GM18499 (cell line): ENCODE measurements at regions not wholly inside any gene's neighbourhood (a gene's known extent, or its start where the extent isn't known, plus 50 kb on each side); places are given as distances from the start of the nearest gene placed in this dataset.
"Not testable (repeated sequence)": the region's sequence is repeated elsewhere in the genome, so short reads cannot be mapped to it uniquely, and the experiment has no call there.

ENCODE experiments used
- ATAC-seq: cut with Tn5 transposase; IDR thresholded peaks from one replicate; pipeline ENCODE4 v1.9.1; 2021; ENCODE audit warnings: moderate number of reproducible peaks; ENCODE audit not compliant: insufficient read depth, unreplicated experiment

GRCh38 chr14:22184157-22184829 lies 404.7 kb downstream of the DAD1 start:
- no peak for ATAC-seq

- ATAC-seq, result no peak
Observed at GRCh38 chr14:22180045-22180444, 409.0 kb downstream of the DAD1 start.

- ATAC-seq, result no peak
Observed at GRCh38 chr14:22179190-22179589, 409.8 kb downstream of the DAD1 start.

GRCh38 chr14:22178333-22178839 lies 410.6 kb downstream of the DAD1 start:
- no peak for ATAC-seq

- ATAC-seq, result no peak
Observed at GRCh38 chr14:22177870-22178269, 411.2 kb downstream of the DAD1 start.

GRCh38 chr14:22176957-22177356 lies 412.1 kb downstream of the DAD1 start:
- ATAC-seq, result no peak

- ATAC-seq, result not testable (repeated sequence)
Observed at GRCh38 chr14:22175278-22175558, 413.8 kb downstream of the DAD1 start.

- ATAC-seq, result no peak
Observed at GRCh38 chr14:22174412-22175277, 414.4 kb downstream of the DAD1 start.

- no peak for ATAC-seq
Observed at GRCh38 chr14:22168092-22168955, 420.7 kb downstream of the DAD1 start.

GRCh38 chr14:22164616-22165015 lies 424.4 kb downstream of the DAD1 start:
- no peak for ATAC-seq

- ATAC-seq, result no peak
Observed at GRCh38 chr14:22163051-22163450, 426.0 kb downstream of the DAD1 start.

- no peak for ATAC-seq
Observed at GRCh38 chr14:22159957-22160356, 429.1 kb downstream of the DAD1 start.

GRCh38 chr14:22159099-22159498 lies 429.9 kb downstream of the DAD1 start:
- ATAC-seq, result no peak

- no peak for ATAC-seq
Observed at GRCh38 chr14:22158560-22158959, 430.5 kb downstream of the DAD1 start.

GRCh38 chr14:22155571-22155970 lies 433.5 kb downstream of the DAD1 start:
- no peak for ATAC-seq

- ATAC-seq, result no peak
Observed at GRCh38 chr14:22152903-22153302, 436.1 kb downstream of the DAD1 start.

GRCh38 chr14:22152161-22152870 lies 436.7 kb downstream of the DAD1 start:
- ATAC-seq, result no peak

GRCh38 chr14:22151121-22151520 lies 437.9 kb downstream of the DAD1 start:
- no peak for ATAC-seq

GRCh38 chr14:22149058-22149457 lies 440.0 kb downstream of the DAD1 start:
- no peak for ATAC-seq

- no peak for ATAC-seq
Observed at GRCh38 chr14:22147716-22148115, 441.3 kb downstream of the DAD1 start.
